SKM-1 treated with dmso at 0.1 percent for 144 hours (cell line): ENCODE measurements at regions not wholly inside any gene's neighbourhood (a gene's known extent, or its start where the extent isn't known, plus 50 kb on each side); places are given as distances from the start of the nearest gene placed in this dataset.

ENCODE experiments used
- DNase-seq: peaks from one replicate; lab custom pipeline; 2025; ENCODE audit not compliant: unreplicated experiment; lab: John Stamatoyannopoulos, UW

GRCh38 chr5:166363087-166363760, 1928.2 kb upstream of the WWC1 start:
- DNase-seq = no peak

GRCh38 chr5:166365164-166365563, 1926.3 kb upstream of the WWC1 start:
- DNase-seq = no peak

- no peak for DNase-seq
These were observed 1924.1 kb upstream of the WWC1 start for GRCh38 chr5:166367391-166367790.

GRCh38 chr5:166369346-166369745, 1922.1 kb upstream of the WWC1 start:
- DNase-seq = no peak

- DNase-seq = no peak
These were observed 1921.6 kb upstream of the WWC1 start for GRCh38 chr5:166369807-166370206.

- no peak for DNase-seq
These were observed 1920.3 kb upstream of the WWC1 start for GRCh38 chr5:166370928-166371690.

- no peak for DNase-seq
These were observed 1917.6 kb upstream of the WWC1 start for GRCh38 chr5:166373817-166374216.

GRCh38 chr5:166377756-166378155, 1913.7 kb upstream of the WWC1 start:
- DNase-seq = no peak

- no peak for DNase-seq
These were observed 1911.9 kb upstream of the WWC1 start for GRCh38 chr5:166379517-166379916.

GRCh38 chr5:166382031-166382430, 1909.4 kb upstream of the WWC1 start:
- no peak for DNase-seq

- no peak for DNase-seq
These were observed 1893.3 kb upstream of the WWC1 start for GRCh38 chr5:166398131-166398530.

GRCh38 chr5:166399781-166400180, 1891.7 kb upstream of the WWC1 start:
- no peak for DNase-seq

GRCh38 chr5:166401391-166401790, 1890.1 kb upstream of the WWC1 start:
- no peak for DNase-seq

GRCh38 chr5:166412191-166412590, 1879.3 kb upstream of the WWC1 start:
- no peak for DNase-seq

- DNase-seq = no peak
These were observed 1864.2 kb upstream of the WWC1 start for GRCh38 chr5:166427211-166427610.

GRCh38 chr5:166428264-166428803, 1863.1 kb upstream of the WWC1 start:
- no peak for DNase-seq

- no peak for DNase-seq
These were observed 1860.7 kb upstream of the WWC1 start for GRCh38 chr5:166430491-166431319.

GRCh38 chr5:166431456-166431855, 1860.0 kb upstream of the WWC1 start:
- DNase-seq = no peak

- DNase-seq = no peak
These were observed 1857.8 kb upstream of the WWC1 start for GRCh38 chr5:166433679-166434078.

- DNase-seq = no peak
These were observed 1854.6 kb upstream of the WWC1 start for GRCh38 chr5:166436872-166437271.

GRCh38 chr5:166486348-166486747, 1805.1 kb upstream of the WWC1 start:
- DNase-seq = no peak
